GM19468 (cell line): ENCODE measurements at regions not wholly inside any gene's neighbourhood (a gene's known extent, or its start where the extent isn't known, plus 50 kb on each side); places are given as distances from the start of the nearest gene placed in this dataset.
"Not testable (repeated sequence)": the region's sequence is repeated elsewhere in the genome, so short reads cannot be mapped to it uniquely, and the experiment has no call there.

ENCODE experiments used
- ATAC-seq: cut with Tn5 transposase; IDR thresholded peaks from one replicate; pipeline ENCODE4 v1.9.1; 2021; ENCODE audit warnings: mild to moderate bottlenecking, moderate library complexity, moderate number of reproducible peaks; ENCODE audit not compliant: unreplicated experiment; ENCODE audit errors: extremely low read depth

GRCh38 chr9:64370344-64370743, 914.7 kb downstream of the FOXD4L5 start:
- not testable (repeated sequence) for ATAC-seq

GRCh38 chr9:64369644-64370043, 915.4 kb downstream of the FOXD4L5 start:
- not testable (repeated sequence) for ATAC-seq

- ATAC-seq = peak; percentile 100
These were observed 915.9 kb downstream of the FOXD4L5 start for GRCh38 chr9:64369114-64369513.

GRCh38 chr9:64368644-64368942, 916.4 kb downstream of the FOXD4L5 start:
- ATAC-seq = not testable (repeated sequence)

- ATAC-seq = not testable (repeated sequence)
These were observed 917.0 kb downstream of the FOXD4L5 start for GRCh38 chr9:64367826-64368643.
